ENCODE measurements at regions not wholly inside any gene's neighbourhood (a gene's known extent, or its start where the extent isn't known, plus 50 kb on each side); places are given as distances from the start of the nearest gene placed in this dataset.

- H3K4me1 ChIP-seq (ENCODE audit: insufficient read depth, low read length, severe bottlenecking) = no peaks in the 10 kb centered on the region
- no peak overlapping the region for H3K9ac ChIP-seq (ENCODE audit: low read length)
- TF ChIP-seq EZH2 (IDR thresholded peaks at IDR 0.05; ENCODE audit: borderline replicate concordance, low read length) = no peak
- TF ChIP-seq, protein P1, sequence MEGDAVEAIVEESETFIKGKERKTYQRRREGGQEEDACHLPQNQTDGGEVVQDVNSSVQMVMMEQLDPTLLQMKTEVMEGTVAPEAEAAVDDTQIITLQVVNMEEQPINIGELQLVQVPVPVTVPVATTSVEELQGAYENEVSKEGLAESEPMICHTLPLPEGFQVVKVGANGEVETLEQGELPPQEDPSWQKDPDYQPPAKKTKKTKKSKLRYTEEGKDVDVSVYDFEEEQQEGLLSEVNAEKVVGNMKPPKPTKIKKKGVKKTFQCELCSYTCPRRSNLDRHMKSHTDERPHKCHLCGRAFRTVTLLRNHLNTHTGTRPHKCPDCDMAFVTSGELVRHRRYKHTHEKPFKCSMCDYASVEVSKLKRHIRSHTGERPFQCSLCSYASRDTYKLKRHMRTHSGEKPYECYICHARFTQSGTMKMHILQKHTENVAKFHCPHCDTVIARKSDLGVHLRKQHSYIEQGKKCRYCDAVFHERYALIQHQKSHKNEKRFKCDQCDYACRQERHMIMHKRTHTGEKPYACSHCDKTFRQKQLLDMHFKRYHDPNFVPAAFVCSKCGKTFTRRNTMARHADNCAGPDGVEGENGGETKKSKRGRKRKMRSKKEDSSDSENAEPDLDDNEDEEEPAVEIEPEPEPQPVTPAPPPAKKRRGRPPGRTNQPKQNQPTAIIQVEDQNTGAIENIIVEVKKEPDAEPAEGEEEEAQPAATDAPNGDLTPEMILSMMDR (IDR thresholded peaks at IDR 0.05; ENCODE audit: low read length) = no peak
- H3K79me2 ChIP-seq (ENCODE audit: insufficient read depth, low read length) = no peaks in the 10 kb centered on the region
- H3K27me3 ChIP-seq (ENCODE audit: insufficient read depth, low read length) = no peaks in the 10 kb centered on the region
- no peaks in the 10 kb centered on the region for H3K9me2 ChIP-seq (ENCODE audit: low read depth, low read length)
- H3K36me3 ChIP-seq (ENCODE audit: insufficient read depth, low read length) = no peaks in the 10 kb centered on the region
- H3K27ac ChIP-seq (ENCODE audit: low read depth, low read length, poor library complexity, severe bottlenecking) = no peak overlapping the region
- H3K4me2 ChIP-seq (ENCODE audit: low read length) = no peak overlapping the region
- H3K9me3 ChIP-seq (ENCODE audit: low read length) = no peaks in the 10 kb centered on the region
- no peak overlapping the region for H3K4me3 ChIP-seq (ENCODE audit: low read depth, low read length, poor library complexity, severe bottlenecking)
- no peaks in the 10 kb centered on the region for H3F3A ChIP-seq (ENCODE audit: insufficient read depth, low read length)
- H4K20me1 ChIP-seq (ENCODE audit: insufficient read depth, low read length) = no peaks in the 10 kb centered on the region
- H2AFZ ChIP-seq (ENCODE audit: low read length) = no peak overlapping the region
These were observed 398.8 kb downstream of the TFEC start for GRCh38 chr7:115631782-115632181.

GRCh38 chr7:115630049-115630448 is 400.5 kb downstream of the TFEC start:
- no peaks in the 10 kb centered on the region for H4K20me1 ChIP-seq (ENCODE audit: insufficient read depth, low read length)

DNA sequence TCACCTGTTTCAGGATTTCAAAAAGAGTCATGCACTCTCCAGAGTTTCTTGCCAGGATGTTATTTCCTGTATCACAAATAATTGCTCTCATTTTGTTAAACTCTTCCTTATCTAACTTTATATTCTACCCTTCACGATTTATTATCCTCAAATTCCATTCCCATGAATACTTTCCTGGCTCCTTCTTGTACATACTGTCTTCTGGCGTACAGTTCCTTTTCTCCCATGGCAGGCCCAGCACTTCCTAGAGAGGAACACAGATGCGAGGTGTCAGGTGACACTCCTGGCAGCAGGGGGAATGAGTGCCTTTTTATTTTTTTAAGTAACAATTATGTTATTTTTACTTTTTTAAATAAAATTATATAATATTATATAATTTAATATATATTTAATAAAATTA is 411.9 kb downstream of the TFEC start:
- H3K4me1 ChIP-seq (ENCODE audit: insufficient read depth, low read length, severe bottlenecking) = no peaks in the 10 kb centered on the region
- H3F3A ChIP-seq (ENCODE audit: insufficient read depth, low read length) = no peaks in the 10 kb centered on the region
- no peak overlapping the region for H3K27ac ChIP-seq (ENCODE audit: low read depth, low read length, poor library complexity, severe bottlenecking)
- no peaks in the 10 kb centered on the region for H3K79me2 ChIP-seq (ENCODE audit: insufficient read depth, low read length)
- no peak for TF ChIP-seq EZH2 (IDR thresholded peaks at IDR 0.05; ENCODE audit: borderline replicate concordance, low read length)
- TF ChIP-seq, protein P1 (IDR thresholded peaks at IDR 0.05; ENCODE audit: low read length) = no peak
- no peak overlapping the region for H3K4me3 ChIP-seq (ENCODE audit: low read depth, low read length, poor library complexity, severe bottlenecking)
- no peaks in the 10 kb centered on the region for H3K9me2 ChIP-seq (ENCODE audit: low read depth, low read length)
- H4K20me1 ChIP-seq (ENCODE audit: insufficient read depth, low read length) = no peaks in the 10 kb centered on the region
- no peaks in the 10 kb centered on the region for H3K36me3 ChIP-seq (ENCODE audit: insufficient read depth, low read length)
- H3K27me3 ChIP-seq (ENCODE audit: insufficient read depth, low read length) = no peaks in the 10 kb centered on the region
- H3K9me3 ChIP-seq (ENCODE audit: low read length) = no peaks in the 10 kb centered on the region
- H3K4me2 ChIP-seq (ENCODE audit: low read length) = no peak overlapping the region
- no peak overlapping the region for H3K9ac ChIP-seq (ENCODE audit: low read length)
- no peak overlapping the region for H2AFZ ChIP-seq (ENCODE audit: low read length)

More at GRCh38 chr7:115630049-115630448, 400.5 kb downstream of the TFEC start:
- no peaks in the 10 kb centered on the region for H3K9me3 ChIP-seq (ENCODE audit: low read length)
- no peaks in the 10 kb centered on the region for H3K4me1 ChIP-seq (ENCODE audit: insufficient read depth, low read length, severe bottlenecking)
- H3K27ac ChIP-seq (ENCODE audit: low read depth, low read length, poor library complexity, severe bottlenecking) = no peak overlapping the region
- TF ChIP-seq EZH2 (IDR thresholded peaks at IDR 0.05; ENCODE audit: borderline replicate concordance, low read length) = no peak
- TF ChIP-seq, protein P1 (IDR thresholded peaks at IDR 0.05; ENCODE audit: low read length) = no peak
- no peaks in the 10 kb centered on the region for H3F3A ChIP-seq (ENCODE audit: insufficient read depth, low read length)
- H3K79me2 ChIP-seq (ENCODE audit: insufficient read depth, low read length) = no peaks in the 10 kb centered on the region
- no peaks in the 10 kb centered on the region for H3K27me3 ChIP-seq (ENCODE audit: insufficient read depth, low read length)
- no peaks in the 10 kb centered on the region for H3K9me2 ChIP-seq (ENCODE audit: low read depth, low read length)
- no peak overlapping the region for H3K4me2 ChIP-seq (ENCODE audit: low read length)
- H2AFZ ChIP-seq (ENCODE audit: low read length) = no peak overlapping the region
- H3K9ac ChIP-seq (ENCODE audit: low read length) = no peak overlapping the region
- no peak overlapping the region for H3K4me3 ChIP-seq (ENCODE audit: low read depth, low read length, poor library complexity, severe bottlenecking)
- H3K36me3 ChIP-seq (ENCODE audit: insufficient read depth, low read length) = no peaks in the 10 kb centered on the region

Data from OCI-LY1 (cell line).